ENCODE measurements at regions not wholly inside any gene's neighbourhood (a gene's known extent, or its start where the extent isn't known, plus 50 kb on each side); places are given as distances from the start of the nearest gene placed in this dataset.

DNA sequence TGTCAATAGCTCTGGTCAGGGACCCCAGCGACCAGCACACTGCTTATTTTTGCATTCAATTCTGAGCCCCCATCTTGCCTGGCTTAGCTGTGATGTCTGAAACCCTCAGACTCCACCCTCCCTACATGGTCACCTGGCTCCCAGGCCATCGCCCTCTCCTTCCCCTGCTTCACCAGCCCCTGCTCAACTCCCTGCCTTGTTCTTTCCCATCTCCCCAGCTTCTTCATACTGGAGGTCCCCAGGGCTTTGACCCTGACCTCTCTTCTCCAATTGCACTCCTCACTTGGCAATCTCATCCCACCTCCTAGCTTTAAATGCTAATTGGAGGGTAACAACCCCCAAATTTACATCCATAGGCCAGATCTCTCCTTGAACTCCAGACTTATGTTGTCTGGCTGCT lies 84.3 kb upstream of the GNAZ start:
- TF ChIP-seq EP300 (IDR thresholded peaks at IDR 0.05): no peak
- TF ChIP-seq, protein P1, sequence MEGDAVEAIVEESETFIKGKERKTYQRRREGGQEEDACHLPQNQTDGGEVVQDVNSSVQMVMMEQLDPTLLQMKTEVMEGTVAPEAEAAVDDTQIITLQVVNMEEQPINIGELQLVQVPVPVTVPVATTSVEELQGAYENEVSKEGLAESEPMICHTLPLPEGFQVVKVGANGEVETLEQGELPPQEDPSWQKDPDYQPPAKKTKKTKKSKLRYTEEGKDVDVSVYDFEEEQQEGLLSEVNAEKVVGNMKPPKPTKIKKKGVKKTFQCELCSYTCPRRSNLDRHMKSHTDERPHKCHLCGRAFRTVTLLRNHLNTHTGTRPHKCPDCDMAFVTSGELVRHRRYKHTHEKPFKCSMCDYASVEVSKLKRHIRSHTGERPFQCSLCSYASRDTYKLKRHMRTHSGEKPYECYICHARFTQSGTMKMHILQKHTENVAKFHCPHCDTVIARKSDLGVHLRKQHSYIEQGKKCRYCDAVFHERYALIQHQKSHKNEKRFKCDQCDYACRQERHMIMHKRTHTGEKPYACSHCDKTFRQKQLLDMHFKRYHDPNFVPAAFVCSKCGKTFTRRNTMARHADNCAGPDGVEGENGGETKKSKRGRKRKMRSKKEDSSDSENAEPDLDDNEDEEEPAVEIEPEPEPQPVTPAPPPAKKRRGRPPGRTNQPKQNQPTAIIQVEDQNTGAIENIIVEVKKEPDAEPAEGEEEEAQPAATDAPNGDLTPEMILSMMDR (IDR thresholded peaks at IDR 0.05): no peak
